ENCODE measurements at regions not wholly inside any gene's neighbourhood (a gene's known extent, or its start where the extent isn't known, plus 50 kb on each side); places are given as distances from the start of the nearest gene placed in this dataset.

- TF ChIP-seq CTCF (IDR thresholded peaks at IDR 0.05): no peak
- no peak for TF ChIP-seq POLR2A (IDR thresholded peaks at IDR 0.05)
Observed at GRCh38 chr4:156401371-156401770, 447.7 kb upstream of the CTSO start.
